NB4 (cell line): ENCODE measurements at regions not wholly inside any gene's neighbourhood (a gene's known extent, or its start where the extent isn't known, plus 50 kb on each side); places are given as distances from the start of the nearest gene placed in this dataset.
"Not testable (repeated sequence)": the region's sequence is repeated elsewhere in the genome, so short reads cannot be mapped to it uniquely, and the experiment has no call there.

Source experiments
- MYC ChIP-seq: IDR thresholded peaks from 2 replicates; pipeline ENCODE4 v1.6.1; 2011; ENCODE audit warnings: low read depth, low read length
- POLR2A ChIP-seq: IDR thresholded peaks from 2 replicates; pipeline ENCODE4 v1.6.1; 2011; ENCODE audit warnings: mild to moderate bottlenecking; ENCODE audit not compliant: insufficient read length; ENCODE audit errors: extremely low read depth
- TF ChIP-seq, protein P1 (sequence below): IDR thresholded peaks from one replicate; pipeline ENCODE4 v1.5.1; 2012; ENCODE audit warnings: low read depth, low read length
- TF ChIP-seq, protein P2 (sequence below): IDR thresholded peaks from 2 replicates; pipeline ENCODE4 v1.6.1; 2011; ENCODE audit warnings: low read depth, low read length

DNA sequence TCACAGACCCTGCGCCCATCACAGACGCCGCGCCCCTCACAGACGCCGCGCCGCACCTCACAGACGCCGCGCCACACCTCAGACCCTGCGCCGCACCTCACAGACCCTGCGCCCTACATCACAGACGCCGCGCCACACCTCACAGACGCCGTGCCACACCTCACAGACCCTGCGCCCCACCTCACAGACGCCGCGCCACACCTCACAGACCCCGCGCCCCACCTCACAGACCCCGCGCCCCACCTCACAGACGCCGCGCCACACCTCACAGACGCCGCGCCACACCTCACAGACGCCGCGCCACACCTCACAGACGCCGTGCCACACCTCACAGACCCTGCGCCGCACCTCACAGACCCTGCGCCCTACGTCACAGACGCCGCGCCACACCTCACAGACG lies 657.4 kb downstream of the TRIML1 start:
- TF ChIP-seq POLR2A, MYC: not testable (repeated sequence)
- TF ChIP-seq, protein P1, sequence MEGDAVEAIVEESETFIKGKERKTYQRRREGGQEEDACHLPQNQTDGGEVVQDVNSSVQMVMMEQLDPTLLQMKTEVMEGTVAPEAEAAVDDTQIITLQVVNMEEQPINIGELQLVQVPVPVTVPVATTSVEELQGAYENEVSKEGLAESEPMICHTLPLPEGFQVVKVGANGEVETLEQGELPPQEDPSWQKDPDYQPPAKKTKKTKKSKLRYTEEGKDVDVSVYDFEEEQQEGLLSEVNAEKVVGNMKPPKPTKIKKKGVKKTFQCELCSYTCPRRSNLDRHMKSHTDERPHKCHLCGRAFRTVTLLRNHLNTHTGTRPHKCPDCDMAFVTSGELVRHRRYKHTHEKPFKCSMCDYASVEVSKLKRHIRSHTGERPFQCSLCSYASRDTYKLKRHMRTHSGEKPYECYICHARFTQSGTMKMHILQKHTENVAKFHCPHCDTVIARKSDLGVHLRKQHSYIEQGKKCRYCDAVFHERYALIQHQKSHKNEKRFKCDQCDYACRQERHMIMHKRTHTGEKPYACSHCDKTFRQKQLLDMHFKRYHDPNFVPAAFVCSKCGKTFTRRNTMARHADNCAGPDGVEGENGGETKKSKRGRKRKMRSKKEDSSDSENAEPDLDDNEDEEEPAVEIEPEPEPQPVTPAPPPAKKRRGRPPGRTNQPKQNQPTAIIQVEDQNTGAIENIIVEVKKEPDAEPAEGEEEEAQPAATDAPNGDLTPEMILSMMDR = not testable (repeated sequence)
- TF ChIP-seq, protein P2, sequence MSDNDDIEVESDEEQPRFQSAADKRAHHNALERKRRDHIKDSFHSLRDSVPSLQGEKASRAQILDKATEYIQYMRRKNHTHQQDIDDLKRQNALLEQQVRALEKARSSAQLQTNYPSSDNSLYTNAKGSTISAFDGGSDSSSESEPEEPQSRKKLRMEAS = not testable (repeated sequence)
